ENCODE measurements at regions not wholly inside any gene's neighbourhood (a gene's known extent, or its start where the extent isn't known, plus 50 kb on each side); places are given as distances from the start of the nearest gene placed in this dataset.

DNA sequence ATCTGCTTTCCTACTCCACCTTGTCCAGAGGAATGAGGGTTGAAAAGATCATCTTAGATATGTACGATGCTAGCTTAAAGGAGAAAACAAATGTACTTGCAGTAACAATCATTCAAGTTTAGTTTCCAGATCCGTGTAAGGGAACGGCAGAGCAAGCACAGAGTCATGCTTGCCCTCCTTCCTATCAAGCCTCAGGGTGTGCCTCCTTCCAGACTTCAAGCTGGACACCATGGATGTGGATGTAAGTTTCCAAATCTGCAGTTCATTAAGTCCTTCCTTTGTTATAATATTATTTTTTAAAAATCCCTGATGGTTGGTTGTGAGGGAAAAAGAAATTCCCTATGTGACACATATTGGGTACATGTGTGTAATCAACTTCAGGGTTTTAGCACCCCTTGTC, 238.9 kb upstream of the NT5C1B start:
- Histone ChIP-seq H3K9me3 (no peaks in the 10 kb centered on the region), H3K4me3 (no peak overlapping the region), H3K27me3 (no peaks in the 10 kb centered on the region), H3K27ac (no peak overlapping the region), H3K4me1 (peaks cover 10 to 24% (median 24%) of the 10 kb centered on the region in 3 donors), H3K36me3 (no peaks in the 10 kb centered on the region)
- TF ChIP-seq, protein P1, sequence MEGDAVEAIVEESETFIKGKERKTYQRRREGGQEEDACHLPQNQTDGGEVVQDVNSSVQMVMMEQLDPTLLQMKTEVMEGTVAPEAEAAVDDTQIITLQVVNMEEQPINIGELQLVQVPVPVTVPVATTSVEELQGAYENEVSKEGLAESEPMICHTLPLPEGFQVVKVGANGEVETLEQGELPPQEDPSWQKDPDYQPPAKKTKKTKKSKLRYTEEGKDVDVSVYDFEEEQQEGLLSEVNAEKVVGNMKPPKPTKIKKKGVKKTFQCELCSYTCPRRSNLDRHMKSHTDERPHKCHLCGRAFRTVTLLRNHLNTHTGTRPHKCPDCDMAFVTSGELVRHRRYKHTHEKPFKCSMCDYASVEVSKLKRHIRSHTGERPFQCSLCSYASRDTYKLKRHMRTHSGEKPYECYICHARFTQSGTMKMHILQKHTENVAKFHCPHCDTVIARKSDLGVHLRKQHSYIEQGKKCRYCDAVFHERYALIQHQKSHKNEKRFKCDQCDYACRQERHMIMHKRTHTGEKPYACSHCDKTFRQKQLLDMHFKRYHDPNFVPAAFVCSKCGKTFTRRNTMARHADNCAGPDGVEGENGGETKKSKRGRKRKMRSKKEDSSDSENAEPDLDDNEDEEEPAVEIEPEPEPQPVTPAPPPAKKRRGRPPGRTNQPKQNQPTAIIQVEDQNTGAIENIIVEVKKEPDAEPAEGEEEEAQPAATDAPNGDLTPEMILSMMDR (IDR thresholded peaks at IDR 0.05): no peak
- ATAC-seq (no peak), FAIRE-seq (no peak), DNase-seq (no peak)
- 89 to 95% methylated on average over 3 of the region's 3 CpGs for WGBS, 2 donors
- intact Hi-C loops (cut with DNase I): no loop called here

- DNase-seq (no peak), FAIRE-seq (no peak), ATAC-seq (no peak)
- Histone ChIP-seq H3K4me3 (no peak overlapping the region), H3K9me3 (no peaks in the 10 kb centered on the region), H3K27me3 (no peaks in the 10 kb centered on the region), H3K36me3 (no peaks in the 10 kb centered on the region), H3K4me1 (peaks cover 3 to 10% (median 8%) of the 10 kb centered on the region in 3 donors), H3K27ac (no peak overlapping the region)
- intact Hi-C loops (cut with DNase I): no loop called here
- TF ChIP-seq, protein P1 (IDR thresholded peaks at IDR 0.05): no peak
- WGBS, 2 donors: 69 to 90% methylated on average over 7 of the region's 7 CpGs
Measured at GRCh38 chr2:18825838-18826237, 236.5 kb upstream of the NT5C1B start.

DNA sequence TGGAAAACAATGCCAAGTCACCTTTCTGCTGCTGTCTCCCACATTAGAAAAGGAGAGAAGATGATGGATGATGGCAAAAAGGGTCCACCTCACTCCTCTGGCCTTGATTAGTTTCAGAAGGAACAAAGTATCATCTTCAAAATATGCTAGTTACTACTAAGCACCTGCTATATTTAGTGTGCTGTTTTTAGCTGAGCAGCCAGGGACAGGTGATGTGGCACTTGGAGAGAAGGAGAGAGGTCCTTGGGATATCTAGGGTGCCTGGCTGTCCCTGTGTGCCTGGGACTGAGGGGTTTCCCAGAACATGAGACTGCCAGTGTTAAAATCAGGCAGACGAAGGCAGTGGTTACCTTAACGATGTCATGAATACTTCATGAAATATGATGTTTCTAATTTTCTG, 235.5 kb upstream of the NT5C1B start:
- no peaks in the 10 kb centered on the region for H3K27me3 ChIP-seq
- peaks cover 0 to 8% (median 2%) of the 10 kb centered on the region in 3 donors for H3K4me1 ChIP-seq
- H3K4me3 ChIP-seq: no peak overlapping the region
- H3K9me3 ChIP-seq: no peaks in the 10 kb centered on the region
- ATAC-seq (no peak), DNase-seq (no peak), FAIRE-seq (no peak)
- intact Hi-C loops (cut with DNase I): no loop called here
- no peaks in the 10 kb centered on the region for H3K36me3 ChIP-seq
- no peak overlapping the region for H3K27ac ChIP-seq
- 88 to 90% methylated on average over 2 of the region's 2 CpGs for WGBS, 2 donors
- TF ChIP-seq, protein P1 (IDR thresholded peaks at IDR 0.05): no peak

- no peaks in the 10 kb centered on the region for H3K27me3 ChIP-seq
- H3K9me3 ChIP-seq: no peaks in the 10 kb centered on the region
- intact Hi-C loops (cut with DNase I): no loop called here
- ATAC-seq: peak; percentile 38 to 73 (median 51)
- TF ChIP-seq, protein P1 (IDR thresholded peaks at IDR 0.05): no peak
- no peak overlapping the region for H3K27ac ChIP-seq
- no peaks in the 10 kb centered on the region for H3K36me3 ChIP-seq
- no peak overlapping the region for H3K4me3 ChIP-seq
- DNase-seq: no peak
- H3K4me1 ChIP-seq: peaks cover 0 to 7% (median 0%) of the 10 kb centered on the region in 3 donors
- no peak for FAIRE-seq
- 45 to 50% methylated on average over 2 of the region's 2 CpGs for WGBS, 2 donors
Measured at GRCh38 chr2:18824325-18824790, 235.0 kb upstream of the NT5C1B start.

- ATAC-seq: no peak
Measured at GRCh38 chr2:18821431-18821830, 232.1 kb upstream of the NT5C1B start.

More at GRCh38 chr2:18821431-18821830, 232.1 kb upstream of the NT5C1B start:
- Histone ChIP-seq H3K4me3 (no peak overlapping the region), H3K27me3 (no peaks in the 10 kb centered on the region), H3K9me3 (no peaks in the 10 kb centered on the region), H3K36me3 (no peaks in the 10 kb centered on the region), H3K27ac (no peak overlapping the region), H3K4me1 (no peaks in the 10 kb centered on the region)
- 94 to 100% methylated on average over 1 of the region's 1 CpG for WGBS, 2 donors
- intact Hi-C loops (cut with DNase I): no loop called here
- FAIRE-seq: no peak
- TF ChIP-seq, protein P1 (IDR thresholded peaks at IDR 0.05): no peak
- DNase-seq: no peak

All from pancreas (tissue), 10 donors.